ENCODE measurements at regions not wholly inside any gene's neighbourhood (a gene's known extent, or its start where the extent isn't known, plus 50 kb on each side); places are given as distances from the start of the nearest gene placed in this dataset.

DNA sequence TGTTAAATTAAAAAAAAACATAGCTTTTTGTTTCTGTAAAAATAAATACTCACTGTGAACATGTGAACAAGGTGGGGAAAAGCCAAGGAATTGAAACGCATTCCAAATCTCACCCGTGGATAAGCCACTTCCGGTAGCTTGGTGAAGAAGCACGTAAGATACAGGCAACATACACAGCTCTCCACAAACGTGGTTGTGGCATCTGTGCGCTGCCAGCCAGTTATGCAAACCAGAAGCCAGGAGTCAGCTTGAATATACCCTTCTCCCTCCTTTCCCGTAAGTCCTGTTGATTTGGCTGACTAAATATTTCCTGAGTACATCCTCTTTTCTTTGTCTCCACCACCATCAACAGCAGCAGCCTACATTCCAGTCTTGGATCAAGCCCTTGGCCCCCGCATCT lies 486.2 kb downstream of the VRK1 start:
- TF ChIP-seq, protein P1, sequence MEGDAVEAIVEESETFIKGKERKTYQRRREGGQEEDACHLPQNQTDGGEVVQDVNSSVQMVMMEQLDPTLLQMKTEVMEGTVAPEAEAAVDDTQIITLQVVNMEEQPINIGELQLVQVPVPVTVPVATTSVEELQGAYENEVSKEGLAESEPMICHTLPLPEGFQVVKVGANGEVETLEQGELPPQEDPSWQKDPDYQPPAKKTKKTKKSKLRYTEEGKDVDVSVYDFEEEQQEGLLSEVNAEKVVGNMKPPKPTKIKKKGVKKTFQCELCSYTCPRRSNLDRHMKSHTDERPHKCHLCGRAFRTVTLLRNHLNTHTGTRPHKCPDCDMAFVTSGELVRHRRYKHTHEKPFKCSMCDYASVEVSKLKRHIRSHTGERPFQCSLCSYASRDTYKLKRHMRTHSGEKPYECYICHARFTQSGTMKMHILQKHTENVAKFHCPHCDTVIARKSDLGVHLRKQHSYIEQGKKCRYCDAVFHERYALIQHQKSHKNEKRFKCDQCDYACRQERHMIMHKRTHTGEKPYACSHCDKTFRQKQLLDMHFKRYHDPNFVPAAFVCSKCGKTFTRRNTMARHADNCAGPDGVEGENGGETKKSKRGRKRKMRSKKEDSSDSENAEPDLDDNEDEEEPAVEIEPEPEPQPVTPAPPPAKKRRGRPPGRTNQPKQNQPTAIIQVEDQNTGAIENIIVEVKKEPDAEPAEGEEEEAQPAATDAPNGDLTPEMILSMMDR (IDR thresholded peaks at IDR 0.05; ENCODE audit: extremely low read depth in 1 of 2, insufficient read depth in 1 of 2, low read depth in 1 of 2, low read length in 2 of 2), result no peak
- no peak for TF ChIP-seq POLR2A (IDR thresholded peaks at IDR 0.05; ENCODE audit: low read depth, low read length)
- no peak for TF ChIP-seq EZH2 (IDR thresholded peaks at IDR 0.05; ENCODE audit: borderline replicate concordance, low read depth, low read length, severe bottlenecking)
- no peak for TF ChIP-seq POLR2AphosphoS5 (IDR thresholded peaks at IDR 0.05; ENCODE audit: insufficient read depth, low read depth, low read length)
- TF ChIP-seq, protein P2, sequence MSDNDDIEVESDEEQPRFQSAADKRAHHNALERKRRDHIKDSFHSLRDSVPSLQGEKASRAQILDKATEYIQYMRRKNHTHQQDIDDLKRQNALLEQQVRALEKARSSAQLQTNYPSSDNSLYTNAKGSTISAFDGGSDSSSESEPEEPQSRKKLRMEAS (IDR thresholded peaks at IDR 0.05; ENCODE audit: insufficient read depth, insufficient read length), result no peak
- TF ChIP-seq GATA2 (IDR thresholded peaks at IDR 0.05; ENCODE audit: insufficient read depth, insufficient read length, low read depth, low read length), result no peak
- TF ChIP-seq FOS (IDR thresholded peaks at IDR 0.05; ENCODE audit: borderline replicate concordance, insufficient read depth, low read length), result no peak
- no peak for TF ChIP-seq MYC (IDR thresholded peaks at IDR 0.05; ENCODE audit: low read depth, low read length)
